ENCODE measurements at regions not wholly inside any gene's neighbourhood (a gene's known extent, or its start where the extent isn't known, plus 50 kb on each side); places are given as distances from the start of the nearest gene placed in this dataset.

- DNase-seq (ENCODE audit: low spot score) = no peak
Measured at GRCh38 chr4:106676173-106676921, 307.8 kb upstream of the GIMD1 start.

DNA sequence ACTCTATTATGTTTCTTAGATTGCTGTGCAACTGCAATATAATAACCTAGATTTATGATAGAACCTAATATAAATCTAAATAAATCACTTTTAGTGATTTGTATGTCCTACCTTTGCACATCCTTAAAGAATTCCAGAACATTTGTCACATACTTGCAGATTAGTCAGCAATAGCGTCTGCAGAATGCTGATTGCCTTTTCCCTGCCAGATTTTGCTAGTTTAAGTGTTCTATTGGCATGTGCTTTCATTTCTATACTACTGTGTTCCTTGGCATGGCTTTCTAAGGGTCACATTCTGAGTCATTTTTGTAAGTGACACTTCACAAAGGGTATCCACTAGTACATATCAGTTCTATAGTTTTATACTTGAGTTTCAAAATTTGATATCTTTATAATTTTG, 303.1 kb upstream of the GIMD1 start:
- DNase-seq (ENCODE audit: low spot score) = no peak

DNA sequence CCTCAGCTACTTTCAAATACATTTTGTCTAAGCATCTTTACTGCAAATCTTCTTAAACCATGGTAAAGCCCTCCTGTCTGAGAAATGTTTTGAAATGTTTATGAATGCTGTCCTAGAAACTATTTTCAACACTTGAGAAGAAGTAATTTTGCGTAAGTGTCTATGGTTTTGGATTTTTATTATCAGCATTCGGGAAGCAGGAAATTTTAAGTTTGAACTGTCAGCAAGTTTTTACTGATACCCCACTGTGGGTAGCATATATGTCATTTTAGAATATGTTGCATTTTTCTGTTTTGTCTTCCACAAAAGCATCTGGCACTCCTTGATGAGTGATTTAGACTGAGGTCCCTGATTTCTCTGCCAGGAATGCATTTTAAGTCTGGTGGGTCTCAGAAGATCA, 302.4 kb upstream of the GIMD1 start:
- DNase-seq (ENCODE audit: low spot score) = no peak

GRCh38 chr4:106659371-106659770, 290.8 kb upstream of the GIMD1 start:
- DNase-seq (ENCODE audit: low spot score) = no peak

GRCh38 chr4:106652095-106652494, 283.5 kb upstream of the GIMD1 start:
- DNase-seq (ENCODE audit: low spot score) = no peak

GRCh38 chr4:106650701-106651100, 282.1 kb upstream of the GIMD1 start:
- no peak for DNase-seq (ENCODE audit: low spot score)

GRCh38 chr4:106647451-106647850, 278.9 kb upstream of the GIMD1 start:
- no peak for DNase-seq (ENCODE audit: low spot score)

DNA sequence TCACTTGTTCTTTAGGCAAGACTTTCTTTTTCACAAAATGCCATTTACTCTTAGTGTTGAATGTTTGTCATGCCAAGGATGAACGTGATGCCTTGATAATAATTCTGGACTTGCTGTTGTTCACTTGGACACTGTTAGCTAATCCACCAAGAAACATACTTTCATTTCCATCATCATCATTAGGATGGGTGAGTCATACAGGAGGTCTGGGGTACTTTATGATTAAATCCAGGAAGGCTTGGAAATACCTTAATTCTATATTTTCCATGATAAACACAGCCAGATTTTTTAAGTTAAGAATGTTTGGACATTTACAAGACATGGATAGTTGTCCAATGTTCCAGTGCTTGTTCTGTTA, 260.7 kb upstream of the GIMD1 start:
- no peak for DNase-seq (ENCODE audit: low spot score)

- DNase-seq (ENCODE audit: low spot score) = no peak
Measured at GRCh38 chr4:106628586-106629267, 260.1 kb upstream of the GIMD1 start.

GRCh38 chr4:106627051-106627450, 258.5 kb upstream of the GIMD1 start:
- no peak for DNase-seq (ENCODE audit: low spot score)

DNA sequence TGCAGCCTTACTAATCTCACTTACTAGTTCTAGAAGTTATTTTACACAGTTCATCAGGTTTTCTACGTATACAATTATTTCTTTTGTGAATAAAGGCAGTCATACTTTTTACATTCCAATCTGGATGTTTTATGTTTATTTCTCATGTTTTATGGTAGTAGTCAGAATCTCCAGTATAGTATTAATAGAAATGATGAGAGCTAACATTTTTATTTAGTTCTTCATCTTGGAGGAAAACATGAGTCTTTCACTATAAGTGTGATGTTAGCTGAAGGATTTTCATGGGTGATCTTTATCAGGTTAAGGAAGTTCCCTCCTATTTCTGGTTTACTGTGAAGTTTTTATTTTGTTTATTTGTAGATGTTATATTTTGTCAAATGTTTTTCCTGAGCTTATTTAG, 256.1 kb upstream of the GIMD1 start:
- no peak for DNase-seq (ENCODE audit: low spot score)

DNA sequence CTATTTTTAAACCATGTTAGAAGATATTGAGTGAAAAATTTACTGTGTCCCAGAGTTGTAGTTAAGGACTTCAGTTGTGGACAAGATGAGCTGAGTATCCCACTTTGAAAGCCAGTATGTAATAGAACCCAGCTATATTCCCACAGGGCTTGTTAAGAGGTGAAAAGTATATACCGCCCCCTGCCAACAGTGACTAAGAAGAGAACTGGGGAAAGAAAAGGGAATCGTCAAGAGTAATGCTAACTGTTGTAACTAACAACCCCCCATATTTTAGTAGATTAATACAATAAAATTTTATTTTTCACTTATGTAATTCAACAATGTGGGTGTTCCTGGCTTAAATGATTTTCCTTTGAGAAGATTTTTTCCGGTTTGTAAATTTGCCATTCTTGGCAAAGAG, 250.4 kb upstream of the GIMD1 start:
- DNase-seq (ENCODE audit: low spot score) = no peak

DNA sequence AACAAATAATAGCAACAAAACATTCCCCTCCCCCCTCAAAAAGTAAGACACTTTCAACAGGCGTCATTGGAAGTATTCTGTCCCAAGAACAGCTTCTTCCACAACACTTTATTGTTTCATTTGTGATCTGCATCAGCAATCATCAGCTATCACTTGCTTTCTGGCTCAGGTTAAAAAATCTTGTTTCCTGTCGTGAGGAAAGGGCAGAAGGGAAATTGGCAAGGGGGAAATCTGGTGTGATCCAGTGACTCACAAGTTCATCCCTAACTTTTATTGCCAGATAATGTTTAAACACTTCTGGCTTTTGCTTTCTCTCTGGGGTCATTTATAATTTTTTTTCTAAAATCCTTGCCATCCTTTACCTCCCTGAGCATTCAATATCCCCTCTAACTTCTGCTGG, 247.4 kb upstream of the GIMD1 start:
- no peak for DNase-seq (ENCODE audit: low spot score)

GRCh38 chr4:106615410-106615945, 246.9 kb upstream of the GIMD1 start:
- no peak for DNase-seq (ENCODE audit: low spot score)

DNA sequence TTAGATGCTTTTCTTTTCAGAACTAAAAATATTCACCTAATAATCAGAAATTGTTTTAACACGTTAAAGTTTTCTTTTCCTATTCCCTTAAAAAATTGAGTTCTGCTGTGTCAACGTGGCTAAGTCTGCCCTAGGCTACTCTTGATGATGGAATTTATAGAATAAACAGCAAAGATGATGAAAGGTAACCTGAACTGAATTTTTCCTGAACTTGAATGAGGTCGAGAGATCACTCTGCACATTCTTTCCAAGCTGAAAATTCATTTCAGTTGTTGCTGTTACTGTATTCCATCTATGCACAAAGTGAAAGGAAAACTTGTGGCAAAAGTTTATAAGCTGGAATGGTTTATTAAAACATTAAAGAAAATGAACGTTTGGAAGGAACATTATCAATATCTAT, 245.9 kb upstream of the GIMD1 start:
- DNase-seq (ENCODE audit: low spot score) = no peak

GRCh38 chr4:106609917-106610316, 241.3 kb upstream of the GIMD1 start:
- no peak for DNase-seq (ENCODE audit: low spot score)

GRCh38 chr4:106607558-106607957, 239.0 kb upstream of the GIMD1 start:
- DNase-seq (ENCODE audit: low spot score) = no peak

GRCh38 chr4:106604319-106605051, 235.9 kb upstream of the GIMD1 start:
- DNase-seq (ENCODE audit: low spot score) = no peak

DNA sequence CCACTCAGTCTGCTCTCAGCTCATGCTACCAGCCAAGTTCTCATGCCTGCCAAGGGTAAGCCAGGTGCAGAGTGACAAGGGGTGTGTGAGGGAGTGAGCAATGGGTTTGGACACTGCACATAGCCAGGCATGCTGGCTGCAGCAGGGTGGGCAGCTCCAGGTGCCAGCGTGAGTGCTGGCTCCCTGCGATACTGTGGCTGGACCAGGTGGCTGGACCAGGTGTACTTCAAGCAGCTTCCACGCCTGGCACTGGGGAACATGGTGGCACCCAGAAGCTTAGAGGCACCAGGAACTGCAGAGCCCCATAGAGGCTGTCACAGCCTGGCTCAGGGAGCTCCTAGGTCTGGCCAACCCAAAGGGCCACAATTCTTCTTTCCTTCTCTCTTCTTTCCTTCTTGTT, 234.9 kb upstream of the GIMD1 start:
- no peak for DNase-seq (ENCODE audit: low spot score)

DNA sequence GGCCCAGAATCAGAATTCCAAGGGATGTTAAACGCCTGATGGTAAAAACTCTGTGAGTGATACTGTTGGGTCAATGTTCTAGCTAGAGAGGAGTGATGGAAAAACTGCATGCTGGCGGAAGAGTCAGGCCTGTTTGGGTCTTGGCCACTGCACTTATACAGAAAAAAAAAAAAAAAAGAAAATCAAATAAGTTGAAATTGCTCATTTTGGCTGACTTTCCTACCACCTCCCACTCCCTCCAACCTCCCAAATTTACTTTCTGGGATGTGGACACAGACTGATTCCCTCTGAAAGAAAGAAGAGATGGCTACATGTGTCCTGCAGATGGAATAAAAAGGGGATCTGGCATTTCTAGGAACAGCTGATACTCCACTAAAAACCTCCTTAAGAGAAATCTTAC, 234.1 kb upstream of the GIMD1 start:
- no peak for DNase-seq (ENCODE audit: low spot score)

DNA sequence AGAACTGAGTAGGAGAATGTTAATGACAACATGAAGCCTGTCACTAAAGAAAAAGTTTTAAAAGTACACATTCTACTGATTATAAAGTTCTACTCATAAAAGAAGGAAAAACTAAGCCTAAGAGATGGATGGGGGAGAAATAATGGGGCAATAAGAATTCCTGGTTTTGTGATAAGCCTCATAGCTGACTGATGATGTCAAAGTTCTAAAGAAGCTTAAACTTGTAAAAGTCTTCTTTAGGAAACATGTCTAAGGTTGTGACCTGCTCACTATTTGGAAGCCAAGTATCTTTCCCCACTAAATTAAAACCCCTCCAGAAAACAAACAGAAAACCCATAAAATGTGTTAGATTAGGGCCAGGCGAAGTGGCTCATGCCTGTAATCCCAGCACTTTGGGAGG, 232.9 kb upstream of the GIMD1 start:
- DNase-seq (ENCODE audit: low spot score) = no peak

DNA sequence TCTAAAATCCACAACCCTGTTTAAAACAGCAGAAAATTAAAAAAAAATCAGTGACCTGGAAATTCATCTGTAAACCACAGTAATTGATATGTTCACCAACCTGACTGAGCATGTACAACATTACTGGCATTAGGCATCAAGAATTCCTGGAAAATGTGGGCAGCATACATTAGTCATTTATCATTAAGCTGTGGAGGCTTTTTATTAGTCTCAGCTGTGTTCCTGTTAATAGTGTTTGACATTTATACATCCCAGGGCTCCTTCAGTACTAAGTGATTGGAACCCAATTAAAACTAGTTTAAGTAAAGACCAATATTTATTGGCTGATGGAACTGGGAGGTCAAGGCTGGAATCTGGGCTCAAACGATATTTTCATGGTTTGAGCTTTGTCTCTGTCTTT, 227.3 kb upstream of the GIMD1 start:
- no peak for DNase-seq (ENCODE audit: low spot score)
